Transverse colon (tissue), 4 donors: ENCODE measurements at regions not wholly inside any gene's neighbourhood (a gene's known extent, or its start where the extent isn't known, plus 50 kb on each side); places are given as distances from the start of the nearest gene placed in this dataset.
A peak's percentile ranks its signal among the peaks of the same experiment; 100 is the strongest.
"Not testable (repeated sequence)": the region's sequence is repeated elsewhere in the genome, so short reads cannot be mapped to it uniquely, and the experiment has no call there.

ENCODE experiments used
- DNase-seq: peaks from one replicate; pipeline ENCODE4 v3.0.0-alpha.2; 2019
- H3K27ac ChIP-seq, 4 donors: fragments of 200-600 bp; sonication (generic); 2 replicates each; pipeline ENCODE4 v1.5.1; 2016 to 2018; ENCODE audit warnings: inconsistent platforms in 4 of 4
- H3K27me3 ChIP-seq: fragments of 200-600 bp; sonication (generic); 2 replicates; pipeline ENCODE4 v1.5.1; 2017; ENCODE audit warnings: inconsistent platforms
- H3K36me3 ChIP-seq, 4 donors: fragments of 200-600 bp; sonication (generic); 2 replicates each; pipeline ENCODE4 v1.5.1; 2017 to 2019; ENCODE audit warnings: inconsistent platforms in 4 of 4
- H3K4me1 ChIP-seq, 4 donors: fragments of 200-600 bp; sonication (generic); 2 replicates each; pipeline ENCODE4 v1.5.1; 2017 to 2020; ENCODE audit warnings: inconsistent platforms in 4 of 4
- H3K4me3 ChIP-seq, 4 donors: fragments of 200-600 bp; sonication (generic); 1 replicate in 1 of 4; 2 replicates in 3 of 4; pipeline versions ENCODE4 v1.5.1 to v1.6.1; 2017 to 2019; ENCODE audit warnings: inconsistent platforms in 4 of 4
- H3K9me3 ChIP-seq, 2 donors: fragments of 200-600 bp; sonication (generic); 2 replicates each; pipeline ENCODE4 v1.5.1; 2017 to 2019; ENCODE audit warnings: inconsistent platforms in 2 of 2
- EP300 ChIP-seq: sonication (generic); formaldehyde crosslinking; IDR thresholded peaks from one replicate; pipeline ENCODE4 v1.6.1; 2017; ENCODE audit warnings: antibody characterized with exemption, low read depth
- POLR2A ChIP-seq: fragments of 450-650 bp; IDR thresholded peaks from one replicate; pipeline ENCODE4 v1.6.1; 2016; ENCODE audit warnings: antibody characterized with exemption, mild to moderate bottlenecking, moderate library complexity
- POLR2AphosphoS5 ChIP-seq, 3 donors: sonication (generic); formaldehyde crosslinking; IDR thresholded peaks; one replicate each; pipeline ENCODE4 v1.6.1; 2016; ENCODE audit warnings: antibody characterized with exemption in 3 of 3
- WGBS, 2 donors: methylation state at CpG; one replicate each; pipeline ENCODE4 v1.1.5; 2018; ENCODE audit warnings: low coverage in 1 of 2; 5-methylcytosine and 5-hydroxymethylcytosine counted together
- in situ Hi-C, 4 donors: fragments of 200-750 bp; cut with MboI; loops; one replicate each; pipeline versions ENCODE4 v1.15.0 to v1.15.1; 2017; ENCODE audit warnings: low sequenced_read_pairs in 3 of 4, low pct_ligation_motif_present in 1 of 4, low pct_unique_long_range_greater_than_20kb in 1 of 4
- intact Hi-C: fragments of 100-400 bp; cut with DNase I; formaldehyde crosslinking; loops from one replicate; pipeline ENCODE4 v1.15.1; 2023; ENCODE audit warnings: low total_unique reads
- TF ChIP-seq, protein P1 (sequence below), 5 experiments: fragments of 200-600 bp in 3 of 5; fragments of 450-650 bp in 2 of 5; sonication (generic) in 3 of 5; IDR thresholded peaks; 1 replicate in 2 of 5; 2 replicates in 3 of 5; pipeline ENCODE4 v1.5.1; 2016 to 2017; ENCODE audit warnings: antibody characterized with exemption in 5 of 5, inconsistent platforms in 3 of 5, mild to moderate bottlenecking in 2 of 5, moderate library complexity in 1 of 5

DNA sequence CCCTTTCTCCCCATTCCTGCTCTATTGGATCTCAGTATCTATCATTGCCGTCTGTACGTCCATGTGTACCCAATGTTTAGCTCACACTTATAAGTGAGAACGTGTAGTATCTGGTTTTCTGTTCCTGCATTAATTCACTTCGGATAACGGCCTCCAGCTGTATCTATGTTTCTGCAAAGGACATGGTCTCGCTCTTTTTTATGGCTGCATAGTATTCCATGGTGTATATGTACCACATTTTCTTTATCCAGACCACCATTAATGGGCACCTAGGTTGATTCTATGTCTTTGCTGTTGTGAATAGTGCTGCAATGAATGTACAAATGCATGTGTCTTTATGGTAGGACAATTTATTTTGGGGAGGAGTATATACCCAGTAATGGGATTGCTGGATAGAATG is 94.4 kb upstream of the MPP7 start:
- Histone ChIP-seq H3K9me3 (no peaks in the 10 kb centered on the region), H3K27ac (no peak overlapping the region), H3K4me3 (no peak overlapping the region), H3K36me3 (no peaks in the 10 kb centered on the region), H3K27me3 (no peaks in the 10 kb centered on the region), H3K4me1 (peaks cover 0 to 26% (median 12%) of the 10 kb centered on the region in 4 donors)
- WGBS, 2 donors: 79 to 95% methylated on average over 6 of the region's 6 CpGs
- intact Hi-C loops: loop anchor here (10.0 kb wide), 1 partner anchor 652 kb away; the partner anchor contains the start of gene MKX
- in situ Hi-C loops: loop anchor here (25.0 kb wide), 3 partner anchors 635 to 835 kb away; partner anchors contain the start of gene MKX (in 3 of the 4)
- no peak for TF ChIP-seq POLR2A
- TF ChIP-seq POLR2AphosphoS5 (IDR thresholded peaks at IDR 0.05): no peak
- TF ChIP-seq EP300: no peak
- TF ChIP-seq, protein P1, sequence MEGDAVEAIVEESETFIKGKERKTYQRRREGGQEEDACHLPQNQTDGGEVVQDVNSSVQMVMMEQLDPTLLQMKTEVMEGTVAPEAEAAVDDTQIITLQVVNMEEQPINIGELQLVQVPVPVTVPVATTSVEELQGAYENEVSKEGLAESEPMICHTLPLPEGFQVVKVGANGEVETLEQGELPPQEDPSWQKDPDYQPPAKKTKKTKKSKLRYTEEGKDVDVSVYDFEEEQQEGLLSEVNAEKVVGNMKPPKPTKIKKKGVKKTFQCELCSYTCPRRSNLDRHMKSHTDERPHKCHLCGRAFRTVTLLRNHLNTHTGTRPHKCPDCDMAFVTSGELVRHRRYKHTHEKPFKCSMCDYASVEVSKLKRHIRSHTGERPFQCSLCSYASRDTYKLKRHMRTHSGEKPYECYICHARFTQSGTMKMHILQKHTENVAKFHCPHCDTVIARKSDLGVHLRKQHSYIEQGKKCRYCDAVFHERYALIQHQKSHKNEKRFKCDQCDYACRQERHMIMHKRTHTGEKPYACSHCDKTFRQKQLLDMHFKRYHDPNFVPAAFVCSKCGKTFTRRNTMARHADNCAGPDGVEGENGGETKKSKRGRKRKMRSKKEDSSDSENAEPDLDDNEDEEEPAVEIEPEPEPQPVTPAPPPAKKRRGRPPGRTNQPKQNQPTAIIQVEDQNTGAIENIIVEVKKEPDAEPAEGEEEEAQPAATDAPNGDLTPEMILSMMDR (IDR thresholded peaks at IDR 0.05): no peak
- DNase-seq: no peak

DNA sequence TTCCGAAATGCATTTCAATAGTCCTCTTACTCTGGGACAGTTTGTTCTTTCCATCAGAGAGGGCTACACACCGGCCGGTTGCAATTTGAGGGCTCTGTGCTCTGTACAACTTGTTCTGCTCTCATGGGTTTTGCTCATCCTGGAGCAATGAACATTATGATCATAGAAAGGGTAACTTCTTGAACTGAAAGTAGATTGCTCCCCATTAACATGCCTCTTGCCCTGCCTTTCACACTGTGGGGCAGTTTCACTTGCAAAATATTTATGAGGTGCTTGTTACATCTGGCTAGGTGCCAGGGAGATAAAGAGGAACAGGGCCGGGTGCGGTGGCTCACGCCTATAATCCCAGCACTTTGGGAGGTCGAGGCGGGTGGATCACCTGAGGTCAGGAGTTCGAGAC is 97.3 kb upstream of the MPP7 start:
- no peaks in the 10 kb centered on the region for H3K27me3 ChIP-seq
- no peaks in the 10 kb centered on the region for H3K9me3 ChIP-seq
- WGBS, 2 donors: 38 to 39% methylated on average over 6 to 9 of the region's 9 CpGs
- in situ Hi-C loops (no loop called here), intact Hi-C loops (no loop called here)
- H3K36me3 ChIP-seq: no peaks in the 10 kb centered on the region
- H3K27ac ChIP-seq: peak overlapping the region; percentile 78 to 85 (median 80)
- peaks cover 0 to 21% (median 12%) of the 10 kb centered on the region in 4 donors for H3K4me1 ChIP-seq
- peak; percentile 61 for DNase-seq
- TF ChIP-seq POLR2A (no peak), POLR2AphosphoS5 (IDR thresholded peaks at IDR 0.05) (peak in 1 of 3 donors; percentile 35), EP300 (no peak)
- TF ChIP-seq, protein P1 (IDR thresholded peaks at IDR 0.05): no peak
- H3K4me3 ChIP-seq: no peak overlapping the region

DNA sequence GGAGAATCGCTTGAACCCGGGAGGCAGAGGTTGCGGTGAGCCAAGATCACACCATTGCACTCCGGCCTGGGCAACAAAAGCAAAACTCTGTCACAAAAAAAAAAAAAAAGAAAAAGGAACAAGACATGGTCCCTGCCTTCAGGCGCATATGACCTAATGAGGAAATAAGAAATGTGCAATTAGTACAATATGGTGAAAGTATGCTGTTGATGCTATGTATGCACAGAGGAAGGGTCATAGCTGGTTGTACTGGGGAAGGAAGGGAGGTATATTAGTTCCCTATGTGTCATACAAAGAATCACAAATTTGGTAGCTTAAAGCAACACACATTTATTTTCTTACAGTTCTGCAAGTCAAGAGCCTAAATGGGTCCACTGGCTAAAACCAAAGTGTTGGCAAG is 97.8 kb upstream of the MPP7 start:
- no peak for DNase-seq
- Histone ChIP-seq H3K4me1 (peaks cover 0 to 21% (median 12%) of the 10 kb centered on the region in 4 donors), H3K36me3 (no peaks in the 10 kb centered on the region), H3K9me3 (no peaks in the 10 kb centered on the region), H3K4me3 (no peak overlapping the region), H3K27ac (peak overlapping the region; percentile 78 to 85 (median 80)), H3K27me3 (no peaks in the 10 kb centered on the region)
- in situ Hi-C loops: no loop called here
- TF ChIP-seq POLR2AphosphoS5 (IDR thresholded peaks at IDR 0.05) (no peak), EP300 (no peak), POLR2A (no peak)
- TF ChIP-seq, protein P1 (IDR thresholded peaks at IDR 0.05): no peak
- intact Hi-C loops: no loop called here
- whole genome bisulfite sequencing, 2 donors: 87 to 90% methylated on average over 1 to 5 of the region's 5 CpGs

DNA sequence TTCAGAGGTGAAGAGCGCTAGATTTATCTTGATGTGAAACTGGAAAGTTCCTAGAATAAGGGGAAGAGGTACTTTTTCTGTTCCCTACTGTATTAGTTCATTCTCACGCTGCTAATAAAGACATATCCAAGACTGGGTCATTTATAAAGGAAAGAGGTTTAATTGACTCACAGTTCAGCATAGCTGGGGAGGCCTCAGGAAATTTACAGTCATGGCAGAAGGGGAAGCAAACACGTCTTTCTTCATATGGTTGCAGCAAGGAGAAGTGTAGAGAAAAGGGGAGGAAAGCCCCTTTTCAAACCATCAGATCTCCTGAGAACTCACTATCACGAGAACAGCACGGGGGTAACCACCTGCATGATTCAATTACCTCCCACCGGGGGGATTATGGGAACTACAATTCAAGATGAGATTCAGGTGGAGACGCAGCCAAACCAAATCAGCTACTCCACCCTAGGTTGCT is 99.8 kb upstream of the MPP7 start:
- DNase-seq, in situ Hi-C loops, H3K27ac ChIP-seq, H3K4me3 ChIP-seq, H3K36me3 ChIP-seq, H3K27me3 ChIP-seq, H3K9me3 ChIP-seq, intact Hi-C loops: not testable (repeated sequence)
- peaks cover 0 to 21% (median 12%) of the 10 kb centered on the region in 4 donors for H3K4me1 ChIP-seq
- WGBS, 2 donors: 74 to 78% methylated on average over 6 to 7 of the region's 7 CpGs

- no peaks in the 10 kb centered on the region for H3K27me3 ChIP-seq
- intact Hi-C loops (no loop called here), in situ Hi-C loops (no loop called here)
- H3K36me3 ChIP-seq: no peaks in the 10 kb centered on the region
- WGBS, 2 donors: 100% methylated on average over 1 to 2 of the region's 2 CpGs
- TF ChIP-seq POLR2A (no peak), EP300 (no peak)
- no peak overlapping the region for H3K4me3 ChIP-seq
- no peak overlapping the region for H3K27ac ChIP-seq
- H3K9me3 ChIP-seq: no peaks in the 10 kb centered on the region
- DNase-seq: no peak
- H3K4me1 ChIP-seq: peaks cover 0 to 21% (median 12%) of the 10 kb centered on the region in 4 donors
Measured at GRCh38 chr10:28403090-28403489, 100.2 kb upstream of the MPP7 start.
